HCT116 (cell line): ENCODE measurements at regions not wholly inside any gene's neighbourhood (a gene's known extent, or its start where the extent isn't known, plus 50 kb on each side); places are given as distances from the start of the nearest gene placed in this dataset.

Experiments used
- ATAC-seq: fragments of 200-7000 bp; cut with Tn5 transposase; 2 replicates; pipeline ENCODE4 v1.9.1; 2020; ENCODE audit warnings: mild to moderate bottlenecking, moderate library complexity
- BruUV-seq: library from RNA; stranded (reverse); fragments of 400-500 nt; replicated peaks from 2 replicates; lab custom pipeline; 2021; lab: Mats Ljungman, UMichigan
- CTCF ChIA-PET: fragments of 300-600 bp; sonication (Branson Sonifier 250); formaldehyde crosslinking; loops from one replicate; lab custom pipeline; 2021; ENCODE audit warnings: antibody characterized with exemption; lab: Charles Lee
- POLR2A ChIA-PET: fragments of 300-600, 350-600 bp; sonication (Branson Sonifier 250); formaldehyde crosslinking; loops from one replicate; lab custom pipeline; 2021; ENCODE audit warnings: antibody characterized with exemption; lab: Charles Lee
- RAD21 ChIA-PET, 2 experiments: fragments of 300-600 bp; sonication (Branson Sonifier 250); formaldehyde crosslinking; loops; one replicate each; lab custom pipeline; 2023; ENCODE audit warnings: low total read pairs in 2 of 2; ENCODE audit not compliant: uncharacterized antibody in 2 of 2, unreplicated experiment in 2 of 2, low non-redundant PET in 1 of 2; lab: Charles Lee
- DNase-seq: peaks from one replicate; pipeline ENCODE4 v3.0.0-alpha.2; 2010; ENCODE audit warnings: low read depth, low spot score
- H2AFZ ChIP-seq: fragments of 200-600 bp; shearing (Covaris generic), sonication (generic); 2 replicates; pipeline ENCODE4 v1.6.1; 2017; ENCODE audit warnings: low read depth, mixed run types, mixed read lengths, antibody characterized with exemption, low read length; ENCODE audit not compliant: poor library complexity, severe bottlenecking
- H3K27ac ChIP-seq: 2 replicates; pipeline ENCODE4 v1.5.1; 2012; ENCODE audit warnings: low read depth, low read length
- H3K27me3 ChIP-seq: fragments of 200-600 bp; sonication (generic); 2 replicates; pipeline ENCODE4 v1.6.1; 2016; ENCODE audit warnings: mixed run types, low read length, mixed read lengths; ENCODE audit not compliant: insufficient read depth
- H3K36me3 ChIP-seq, 2 experiments: fragments of 200-500 bp in 1 of 2; fragments of 200-600 bp in 1 of 2; sonication (Bioruptor generic) in 1 of 2; sonication (generic) in 1 of 2; 2 replicates each; pipeline versions ENCODE4 v1.5.1 to v1.6.1; 2014 to 2016; ENCODE audit warnings: low read length in 2 of 2, inconsistent platforms in 1 of 2, mixed read lengths in 1 of 2, mixed run types in 1 of 2; ENCODE audit not compliant: insufficient read depth in 2 of 2, control insufficient read depth in 1 of 2
- H3K4me1 ChIP-seq, 2 experiments: fragments of 200-600 bp in 1 of 2; sonication (generic) in 1 of 2; 2 replicates each; pipeline versions ENCODE4 v1.5.1 to v1.6.1; 2012 to 2017; ENCODE audit warnings: low read length in 2 of 2, inconsistent platforms in 1 of 2, mild to moderate bottlenecking in 1 of 2, mixed read lengths in 1 of 2, mixed run types in 1 of 2, moderate library complexity in 1 of 2; ENCODE audit not compliant: insufficient read depth in 2 of 2, control insufficient read depth in 1 of 2
- H3K4me2 ChIP-seq: fragments of 200-600 bp; sonication (generic); 2 replicates; pipeline ENCODE4 v1.6.1; 2017; ENCODE audit warnings: mixed run types, low read length, mixed read lengths
- H3K4me3 ChIP-seq, 2 experiments: fragments of 200-600 bp in 1 of 2; sonication (generic) in 1 of 2; replicated peaks in 1 of 2; 2 replicates each; pipeline ENCODE4 v1.5.1; 2011 to 2016; ENCODE audit warnings: low read length in 2 of 2, control low read depth in 1 of 2, low read depth in 1 of 2, mild to moderate bottlenecking in 1 of 2, mixed read lengths in 1 of 2, mixed run types in 1 of 2
- H3K79me2 ChIP-seq: fragments of 200-600 bp; sonication (generic); 2 replicates; pipeline ENCODE4 v1.6.1; 2017; ENCODE audit warnings: mild to moderate bottlenecking, mixed run types, low read length, moderate library complexity, mixed read lengths; ENCODE audit not compliant: insufficient read depth
- H3K9ac ChIP-seq: fragments of 200-600 bp; sonication (generic); 2 replicates; pipeline ENCODE4 v1.6.1; 2016; ENCODE audit warnings: low read length, mixed read lengths
- H3K9me2 ChIP-seq: fragments of 200-600 bp; sonication (generic), shearing (Covaris generic); 2 replicates; pipeline ENCODE4 v1.6.1; 2017; ENCODE audit warnings: mixed run types, mild to moderate bottlenecking, moderate library complexity; ENCODE audit not compliant: insufficient read depth
- H3K9me3 ChIP-seq, 2 experiments: fragments of 200-500 bp in 1 of 2; fragments of 200-600 bp in 1 of 2; sonication (Bioruptor generic) in 1 of 2; sonication (generic) in 1 of 2; 2 replicates each; pipeline ENCODE4 v1.6.1; 2014 to 2017; ENCODE audit warnings: low read length in 2 of 2, mixed read lengths in 2 of 2, inconsistent platforms in 1 of 2, low read depth in 1 of 2, mild to moderate bottlenecking in 1 of 2, mixed run types in 1 of 2, moderate library complexity in 1 of 2; ENCODE audit not compliant: control insufficient read depth in 1 of 2, insufficient read depth in 1 of 2
- H4K20me1 ChIP-seq: fragments of 200-600 bp; sonication (generic), shearing (Covaris generic); 2 replicates; pipeline ENCODE4 v1.6.1; 2017; ENCODE audit warnings: mixed run types, mild to moderate bottlenecking, moderate library complexity; ENCODE audit not compliant: insufficient read depth
- ATF3 ChIP-seq: IDR thresholded peaks from 2 replicates; pipeline ENCODE4 v1.6.1; 2012
- CBX3 ChIP-seq: IDR thresholded peaks from 2 replicates; pipeline ENCODE4 v1.6.1; 2012; ENCODE audit warnings: low read depth
- CEBPB ChIP-seq: IDR thresholded peaks from 2 replicates; pipeline ENCODE4 v1.6.1; 2012; ENCODE audit warnings: low read depth
- CTCF ChIP-seq, 3 experiments: fragments of 200-600 bp in 1 of 3; sonication (generic) in 1 of 3; IDR thresholded peaks in 2 of 3; conservative IDR thresholded peaks in 1 of 3; 2 replicates each; pipeline ENCODE4 v1.5.1; 2012 to 2017; ENCODE audit warnings: low read depth in 2 of 3, low read length in 2 of 3, antibody characterized with exemption in 1 of 3, borderline replicate concordance in 1 of 3, control low read depth in 1 of 3, mild to moderate bottlenecking in 1 of 3, mixed read lengths in 1 of 3, mixed run types in 1 of 3, moderate library complexity in 1 of 3; ENCODE audit not compliant: insufficient read depth in 1 of 3
- ELF1 ChIP-seq: IDR thresholded peaks from 2 replicates; pipeline ENCODE4 v1.6.1; 2012; ENCODE audit warnings: low read depth, borderline replicate concordance
- EZH2 ChIP-seq: fragments of 200-600 bp; sonication (generic); IDR thresholded peaks from 2 replicates; pipeline ENCODE4 v1.6.1; 2017; ENCODE audit warnings: antibody characterized with exemption, mixed run types
- EZH2phosphoT487 ChIP-seq: fragments of 200-600 bp; IDR thresholded peaks from 2 replicates; pipeline ENCODE4 v1.6.1; 2018; ENCODE audit warnings: antibody characterized with exemption, borderline replicate concordance
- FOSL1 ChIP-seq: IDR thresholded peaks from 2 replicates; pipeline ENCODE4 v1.6.1; 2012; ENCODE audit warnings: low read depth
- JUND ChIP-seq: IDR thresholded peaks from 2 replicates; pipeline ENCODE4 v1.6.1; 2012
- POLR2A ChIP-seq: IDR thresholded peaks from 2 replicates; pipeline ENCODE4 v1.7.0; 2011; ENCODE audit warnings: borderline replicate concordance; ENCODE audit not compliant: insufficient read depth, insufficient read length; ENCODE audit errors: extremely low read depth
- POLR2AphosphoS5 ChIP-seq: IDR thresholded peaks from 2 replicates; pipeline ENCODE4 v1.6.1; 2011; ENCODE audit warnings: mild to moderate bottlenecking, low read depth, low read length, moderate library complexity
- RAD21 ChIP-seq: IDR thresholded peaks from 2 replicates; pipeline ENCODE4 v1.6.1; 2012; ENCODE audit warnings: low read depth, mild to moderate bottlenecking
- SIN3A ChIP-seq: IDR thresholded peaks from 2 replicates; pipeline ENCODE4 v1.6.1; 2012; ENCODE audit warnings: low read depth
- SP1 ChIP-seq: IDR thresholded peaks from 2 replicates; pipeline ENCODE4 v1.6.1; 2012; ENCODE audit warnings: low read depth
- SRF ChIP-seq: IDR thresholded peaks from 2 replicates; pipeline ENCODE4 v1.6.1; 2012; ENCODE audit warnings: low read depth
- TCF7L2 ChIP-seq: IDR thresholded peaks from 2 replicates; pipeline ENCODE4 v1.7.0; 2011; ENCODE audit warnings: borderline replicate concordance, inconsistent platforms; ENCODE audit not compliant: insufficient read depth, insufficient read length; ENCODE audit errors: extremely low read depth
- YY1 ChIP-seq: IDR thresholded peaks from 2 replicates; pipeline ENCODE4 v1.6.1; 2011; ENCODE audit warnings: low read length, low read depth, moderate library complexity, mild to moderate bottlenecking; ENCODE audit not compliant: insufficient replicate concordance; ENCODE audit errors: extremely low read depth
- ZNF274 ChIP-seq: fragments of 200-500 bp; sonication (Bioruptor generic); IDR thresholded peaks from 2 replicates; pipeline ENCODE4 v1.6.1; 2014; ENCODE audit warnings: mild to moderate bottlenecking, low read depth, low read length, inconsistent platforms
- intact Hi-C: fragments of 100-400 bp; cut with micrococcal nuclease; formaldehyde crosslinking; loops from 2 replicates; pipeline ENCODE4 v1.10.0; 2022
- TF ChIP-seq, protein P1 (sequence below): IDR thresholded peaks from 2 replicates; pipeline ENCODE4 v1.6.1; 2012
- TF ChIP-seq, protein P2 (sequence below): IDR thresholded peaks from 2 replicates; pipeline ENCODE4 v1.6.1; 2011; ENCODE audit warnings: mild to moderate bottlenecking, low read length, moderate library complexity; ENCODE audit not compliant: insufficient replicate concordance; ENCODE audit errors: extremely low read depth

- Histone ChIP-seq H3K79me2 (no peaks in the 10 kb centered on the region), H4K20me1 (no peaks in the 10 kb centered on the region), H3K4me3 (no peak overlapping the region), H3K4me1 (no peaks in the 10 kb centered on the region), H3K4me2 (no peak overlapping the region), H3K27ac (no peak overlapping the region), H3K36me3 (no peaks in the 10 kb centered on the region), H3K27me3 (no peaks in the 10 kb centered on the region), H2AFZ (no peak overlapping the region), H3K9me3 (no peaks in the 10 kb centered on the region), H3K9me2 (no peaks in the 10 kb centered on the region), H3K9ac (no peak overlapping the region)
- RAD21 ChIA-PET, result no interaction called here
- intact Hi-C loops, result no loop called here
- BruUV-seq, result no TSS peak
- no peak for ATAC-seq
- no peak for DNase-seq
- CTCF ChIA-PET, result no interaction called here
- POLR2A ChIA-PET, result no interaction called here
- TF ChIP-seq CEBPB (no peak), YY1 (no peak), TCF7L2 (no peak), RAD21 (no peak), EZH2 (no peak), ATF3 (no peak), JUND (no peak), ZNF274 (no peak), SP1 (no peak), CBX3 (no peak), ELF1 (no peak), SIN3A (no peak), EZH2phosphoT487 (no peak), FOSL1 (no peak), CTCF (IDR thresholded peaks at IDR 0.05 in 2 of 3, conservative IDR thresholded peaks at IDR 0.05 in 1 of 3; ENCODE audit: borderline replicate concordance in 1 of 3, insufficient read depth in 1 of 3, low read depth in 2 of 3, low read length in 2 of 3) (no peak), POLR2A (no peak), SRF (no peak), POLR2AphosphoS5 (no peak)
- TF ChIP-seq, protein P1, sequence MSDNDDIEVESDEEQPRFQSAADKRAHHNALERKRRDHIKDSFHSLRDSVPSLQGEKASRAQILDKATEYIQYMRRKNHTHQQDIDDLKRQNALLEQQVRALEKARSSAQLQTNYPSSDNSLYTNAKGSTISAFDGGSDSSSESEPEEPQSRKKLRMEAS, result no peak
- TF ChIP-seq, protein P2, sequence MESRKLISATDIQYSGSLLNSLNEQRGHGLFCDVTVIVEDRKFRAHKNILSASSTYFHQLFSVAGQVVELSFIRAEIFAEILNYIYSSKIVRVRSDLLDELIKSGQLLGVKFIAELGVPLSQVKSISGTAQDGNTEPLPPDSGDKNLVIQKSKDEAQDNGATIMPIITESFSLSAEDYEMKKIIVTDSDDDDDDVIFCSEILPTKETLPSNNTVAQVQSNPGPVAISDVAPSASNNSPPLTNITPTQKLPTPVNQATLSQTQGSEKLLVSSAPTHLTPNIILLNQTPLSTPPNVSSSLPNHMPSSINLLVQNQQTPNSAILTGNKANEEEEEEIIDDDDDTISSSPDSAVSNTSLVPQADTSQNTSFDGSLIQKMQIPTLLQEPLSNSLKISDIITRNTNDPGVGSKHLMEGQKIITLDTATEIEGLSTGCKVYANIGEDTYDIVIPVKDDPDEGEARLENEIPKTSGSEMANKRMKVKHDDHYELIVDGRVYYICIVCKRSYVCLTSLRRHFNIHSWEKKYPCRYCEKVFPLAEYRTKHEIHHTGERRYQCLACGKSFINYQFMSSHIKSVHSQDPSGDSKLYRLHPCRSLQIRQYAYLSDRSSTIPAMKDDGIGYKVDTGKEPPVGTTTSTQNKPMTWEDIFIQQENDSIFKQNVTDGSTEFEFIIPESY, result no peak
- TF ChIP-seq, all 23 proteins: peak for 0
These were observed 443.9 kb downstream of the DIPK2A start for GRCh38 chr3:144415492-144415891.
